ENCODE measurements at regions not wholly inside any gene's neighbourhood (a gene's known extent, or its start where the extent isn't known, plus 50 kb on each side); places are given as distances from the start of the nearest gene placed in this dataset.

GRCh38 chr15:39161096-39161495, 419.8 kb upstream of the THBS1 start:
- DNase-seq: no peak

- DNase-seq: no peak
Measured at GRCh38 chr15:39165020-39165706, 415.7 kb upstream of the THBS1 start.

- no peak for DNase-seq
Measured at GRCh38 chr15:39167164-39168058, 413.5 kb upstream of the THBS1 start.

- DNase-seq: peak; percentile 54 to 72
Measured at GRCh38 chr15:39171944-39172368, 408.9 kb upstream of the THBS1 start.

- no peak for DNase-seq
Measured at GRCh38 chr15:39172380-39173281, 408.2 kb upstream of the THBS1 start.

GRCh38 chr15:39173426-39173825, 407.5 kb upstream of the THBS1 start:
- no peak for DNase-seq

GRCh38 chr15:39174332-39174731, 406.5 kb upstream of the THBS1 start:
- DNase-seq: no peak

- no peak for DNase-seq
Measured at GRCh38 chr15:39176030-39176429, 404.8 kb upstream of the THBS1 start.

- no peak for DNase-seq
Measured at GRCh38 chr15:39177561-39177960, 403.3 kb upstream of the THBS1 start.

- no peak for DNase-seq
Measured at GRCh38 chr15:39180030-39180429, 400.8 kb upstream of the THBS1 start.

- DNase-seq: no peak
Measured at GRCh38 chr15:39180483-39180933, 400.4 kb upstream of the THBS1 start.

- DNase-seq: no peak
Measured at GRCh38 chr15:39181056-39181747, 399.7 kb upstream of the THBS1 start.

GRCh38 chr15:39181940-39182339, 398.9 kb upstream of the THBS1 start:
- DNase-seq: no peak

GRCh38 chr15:39183164-39183881, 397.6 kb upstream of the THBS1 start:
- DNase-seq: peak; percentile 25 to 34

- DNase-seq: no peak
Measured at GRCh38 chr15:39184701-39185390, 396.0 kb upstream of the THBS1 start.

GRCh38 chr15:39188314-39188713, 392.6 kb upstream of the THBS1 start:
- DNase-seq: no peak

- DNase-seq: no peak
Measured at GRCh38 chr15:39188930-39189329, 391.9 kb upstream of the THBS1 start.

- no peak for DNase-seq
Measured at GRCh38 chr15:39191871-39192291, 389.0 kb upstream of the THBS1 start.

- no peak for DNase-seq
Measured at GRCh38 chr15:39192351-39192750, 388.5 kb upstream of the THBS1 start.

GRCh38 chr15:39192979-39193560, 387.8 kb upstream of the THBS1 start:
- no peak for DNase-seq

- DNase-seq: no peak
Measured at GRCh38 chr15:39193611-39194010, 387.3 kb upstream of the THBS1 start.
